ENCODE measurements at regions not wholly inside any gene's neighbourhood (a gene's known extent, or its start where the extent isn't known, plus 50 kb on each side); places are given as distances from the start of the nearest gene placed in this dataset.

DNA sequence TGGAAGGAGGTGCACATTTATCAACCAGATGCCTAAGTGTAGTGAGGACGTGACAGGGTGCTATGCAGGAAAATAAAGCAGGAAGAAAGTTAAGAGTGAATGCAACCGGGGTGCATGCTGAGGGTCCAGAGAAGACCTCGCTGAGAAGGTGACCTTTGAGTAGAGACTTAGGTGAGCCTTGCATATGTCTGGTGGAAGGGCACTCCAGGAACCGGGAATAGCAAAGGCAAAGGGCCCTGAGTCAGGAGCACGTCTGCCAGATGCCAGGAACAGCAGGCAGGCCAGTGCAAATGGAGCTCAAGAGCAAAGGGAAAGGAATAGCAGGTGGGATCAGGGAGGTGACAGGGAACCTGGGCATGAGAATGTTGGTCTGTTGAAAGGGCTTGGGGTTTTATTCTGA lies 445.5 kb downstream of the PREX1 start:
- Histone ChIP-seq H3K4me3 (ENCODE audit: low read depth, low read length) (no peak overlapping the region), H3K36me3 (ENCODE audit: control insufficient read depth, insufficient read depth, low read length) (no peaks in the 10 kb centered on the region), H3K27me3 (ENCODE audit: control insufficient read depth, insufficient read depth, low read length) (no peaks in the 10 kb centered on the region; the same call in 1 of the 2 replicates)
- POLR2A ChIA-PET = no interaction called here
- DNase-seq (ENCODE audit: low read depth) = no peak
- CTCF ChIA-PET = no interaction called here
- TF ChIP-seq, protein P1, sequence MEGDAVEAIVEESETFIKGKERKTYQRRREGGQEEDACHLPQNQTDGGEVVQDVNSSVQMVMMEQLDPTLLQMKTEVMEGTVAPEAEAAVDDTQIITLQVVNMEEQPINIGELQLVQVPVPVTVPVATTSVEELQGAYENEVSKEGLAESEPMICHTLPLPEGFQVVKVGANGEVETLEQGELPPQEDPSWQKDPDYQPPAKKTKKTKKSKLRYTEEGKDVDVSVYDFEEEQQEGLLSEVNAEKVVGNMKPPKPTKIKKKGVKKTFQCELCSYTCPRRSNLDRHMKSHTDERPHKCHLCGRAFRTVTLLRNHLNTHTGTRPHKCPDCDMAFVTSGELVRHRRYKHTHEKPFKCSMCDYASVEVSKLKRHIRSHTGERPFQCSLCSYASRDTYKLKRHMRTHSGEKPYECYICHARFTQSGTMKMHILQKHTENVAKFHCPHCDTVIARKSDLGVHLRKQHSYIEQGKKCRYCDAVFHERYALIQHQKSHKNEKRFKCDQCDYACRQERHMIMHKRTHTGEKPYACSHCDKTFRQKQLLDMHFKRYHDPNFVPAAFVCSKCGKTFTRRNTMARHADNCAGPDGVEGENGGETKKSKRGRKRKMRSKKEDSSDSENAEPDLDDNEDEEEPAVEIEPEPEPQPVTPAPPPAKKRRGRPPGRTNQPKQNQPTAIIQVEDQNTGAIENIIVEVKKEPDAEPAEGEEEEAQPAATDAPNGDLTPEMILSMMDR (IDR thresholded peaks at IDR 0.05; ENCODE audit: insufficient read depth, low read depth, low read length) = no peak

DNA sequence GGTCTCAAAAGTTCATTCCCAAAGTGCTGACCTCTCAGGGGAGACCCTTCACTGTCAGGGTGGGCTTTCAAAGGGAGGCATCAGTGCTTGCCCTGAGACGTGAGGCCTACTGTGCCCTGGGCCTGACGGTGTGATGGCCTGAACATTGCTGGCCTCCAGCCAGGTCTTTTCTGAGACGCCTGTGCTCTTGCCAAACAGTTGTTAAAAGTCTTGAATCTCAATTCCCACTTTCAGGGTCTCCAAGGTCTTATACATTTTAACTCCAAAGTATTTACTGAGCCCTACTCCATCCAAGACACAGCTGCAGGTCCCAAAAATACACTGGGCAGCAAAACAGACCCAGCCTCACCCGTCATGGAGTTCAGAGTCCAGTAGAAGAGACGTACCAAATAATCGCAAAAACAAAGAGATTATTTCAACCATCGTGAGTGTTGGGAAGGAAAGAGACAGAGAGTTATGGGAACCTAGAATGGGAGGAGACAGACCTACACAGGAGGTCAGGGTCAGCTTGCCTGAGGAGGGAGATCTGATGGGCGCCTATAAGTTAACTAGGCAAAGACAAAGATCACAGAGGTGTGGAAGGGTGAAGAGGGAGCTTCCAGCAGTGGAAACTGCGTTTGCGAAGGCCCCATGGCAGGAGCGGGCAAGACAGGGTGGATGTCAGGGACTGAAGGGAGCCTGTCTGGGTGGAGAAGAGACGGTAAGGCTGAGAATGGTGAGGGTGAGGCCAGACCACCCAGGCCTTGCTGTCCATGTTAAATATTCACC lies 446.3 kb downstream of the PREX1 start:
- Histone ChIP-seq H3K27me3 (ENCODE audit: control insufficient read depth, insufficient read depth, low read length) (no peaks in the 10 kb centered on the region; the same call in 1 of the 2 replicates), H3K4me3 (ENCODE audit: low read depth, low read length) (no peak overlapping the region), H3K36me3 (ENCODE audit: control insufficient read depth, insufficient read depth, low read length) (no peaks in the 10 kb centered on the region)
- no peak for DNase-seq (ENCODE audit: low read depth)
- CTCF ChIA-PET = interaction anchor here (0.9 kb wide), 1 partner anchor 239 kb away, joined by 4 read pairs; no protein-coding TSS in a partner anchor
- TF ChIP-seq, protein P1 (IDR thresholded peaks at IDR 0.05; ENCODE audit: insufficient read depth, low read depth, low read length) = no peak
- POLR2A ChIA-PET = no interaction called here

DNA sequence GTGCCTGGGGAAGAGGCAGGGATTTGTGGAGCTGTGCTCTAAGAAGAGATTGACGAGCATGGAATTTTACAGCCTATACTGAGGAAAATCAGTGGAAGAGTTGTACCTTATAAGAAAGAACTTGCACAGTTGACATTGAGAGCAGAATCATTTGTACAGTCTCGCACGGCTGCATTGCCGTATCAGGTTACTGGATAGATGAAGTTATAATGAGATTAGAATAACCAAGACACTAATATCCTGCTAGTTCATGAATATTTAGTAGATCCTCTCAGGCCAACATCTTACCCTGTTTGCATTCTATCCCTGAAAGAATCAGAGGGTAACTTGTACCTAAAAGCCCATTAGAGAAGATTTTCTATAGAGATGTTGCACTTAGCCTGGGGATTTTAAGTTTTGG lies 447.1 kb downstream of the PREX1 start:
- DNase-seq (ENCODE audit: low read depth) = no peak
- ChIA-PET CTCF (no interaction called here), POLR2A (no interaction called here)
- Histone ChIP-seq H3K27me3 (ENCODE audit: control insufficient read depth, insufficient read depth, low read length) (no peaks in the 10 kb centered on the region; the same call in none of the 2 replicates), H3K4me3 (ENCODE audit: low read depth, low read length) (no peak overlapping the region), H3K36me3 (ENCODE audit: control insufficient read depth, insufficient read depth, low read length) (no peaks in the 10 kb centered on the region)
- TF ChIP-seq, protein P1 (IDR thresholded peaks at IDR 0.05; ENCODE audit: insufficient read depth, low read depth, low read length) = no peak

DNA sequence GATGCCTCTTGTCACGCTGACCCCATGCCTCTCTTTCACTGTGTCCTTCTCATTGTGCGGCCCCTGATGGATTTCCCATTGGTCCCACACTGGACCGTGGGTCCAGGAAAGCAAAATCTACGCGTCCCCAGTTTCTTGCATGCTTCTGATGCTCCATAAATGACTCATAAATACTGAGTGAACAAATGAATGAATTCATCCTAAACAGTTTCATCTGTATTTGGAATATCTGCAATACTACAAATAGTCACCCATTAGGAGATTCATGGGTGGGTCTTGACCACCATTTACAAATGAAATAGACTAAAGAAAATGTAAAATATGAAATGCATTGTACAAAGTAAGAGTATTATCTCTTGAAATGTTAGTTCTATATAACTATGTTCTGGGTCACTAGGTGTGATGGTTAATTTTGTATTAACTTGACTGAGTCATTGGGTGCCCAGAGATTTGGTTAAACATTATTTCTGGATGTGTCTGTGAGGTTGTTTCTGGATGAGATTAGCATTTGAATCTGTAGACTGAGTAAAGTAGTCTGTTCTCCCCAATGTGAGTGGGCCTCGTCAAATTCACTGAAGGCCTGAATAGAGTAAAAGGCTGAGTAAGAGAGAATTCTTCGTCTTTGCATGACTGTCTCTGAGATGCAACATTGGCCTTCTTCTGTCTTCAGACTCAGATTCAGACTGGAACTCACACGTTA lies 448.7 kb downstream of the PREX1 start:
- POLR2A ChIA-PET = no interaction called here
- CTCF ChIA-PET = no interaction called here

DNA sequence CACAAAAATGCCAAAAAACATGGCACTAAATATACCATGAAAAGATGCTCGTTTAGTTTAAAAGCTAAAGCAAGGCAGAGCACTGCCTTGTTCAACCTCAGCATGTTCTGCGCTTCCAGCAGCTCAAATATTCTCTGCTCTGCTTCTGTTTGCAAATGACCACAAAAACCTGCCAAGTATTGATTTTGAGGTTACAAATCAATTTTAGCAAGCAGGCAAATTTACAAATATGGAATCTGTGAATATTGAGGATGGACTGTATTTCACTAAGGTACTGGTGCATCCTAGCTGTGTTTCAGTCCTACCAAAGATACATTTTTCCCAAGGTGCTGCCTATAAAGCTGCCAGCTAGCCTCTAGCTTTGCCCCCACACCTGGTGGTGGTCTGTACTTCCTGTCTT lies 449.9 kb downstream of the PREX1 start:
- TF ChIP-seq, protein P1 (IDR thresholded peaks at IDR 0.05; ENCODE audit: insufficient read depth, low read depth, low read length) = no peak
- no peak for DNase-seq (ENCODE audit: low read depth)
- Histone ChIP-seq H3K36me3 (ENCODE audit: control insufficient read depth, insufficient read depth, low read length) (no peaks in the 10 kb centered on the region), H3K4me3 (ENCODE audit: low read depth, low read length) (no peak overlapping the region), H3K27me3 (ENCODE audit: control insufficient read depth, insufficient read depth, low read length) (no peaks in the 10 kb centered on the region; the same call in none of the 2 replicates)
- POLR2A ChIA-PET = no interaction called here
- CTCF ChIA-PET = no interaction called here

More for the DNA sequence above, 448.7 kb downstream of the PREX1 start:
- Histone ChIP-seq H3K36me3 (ENCODE audit: control insufficient read depth, insufficient read depth, low read length) (no peaks in the 10 kb centered on the region), H3K27me3 (ENCODE audit: control insufficient read depth, insufficient read depth, low read length) (no peaks in the 10 kb centered on the region; the same call in none of the 2 replicates), H3K4me3 (ENCODE audit: low read depth, low read length) (no peak overlapping the region)
- TF ChIP-seq, protein P1 (IDR thresholded peaks at IDR 0.05; ENCODE audit: insufficient read depth, low read depth, low read length) = no peak
- no peak for DNase-seq (ENCODE audit: low read depth)
